HG02852 (cell line): ENCODE measurements at regions not wholly inside any gene's neighbourhood (a gene's known extent, or its start where the extent isn't known, plus 50 kb on each side); places are given as distances from the start of the nearest gene placed in this dataset.

Experiments used
- ATAC-seq: cut with Tn5 transposase; IDR thresholded peaks from one replicate; pipeline ENCODE4 v1.9.1; 2021; ENCODE audit warnings: mild to moderate bottlenecking, moderate library complexity; ENCODE audit not compliant: unreplicated experiment

DNA sequence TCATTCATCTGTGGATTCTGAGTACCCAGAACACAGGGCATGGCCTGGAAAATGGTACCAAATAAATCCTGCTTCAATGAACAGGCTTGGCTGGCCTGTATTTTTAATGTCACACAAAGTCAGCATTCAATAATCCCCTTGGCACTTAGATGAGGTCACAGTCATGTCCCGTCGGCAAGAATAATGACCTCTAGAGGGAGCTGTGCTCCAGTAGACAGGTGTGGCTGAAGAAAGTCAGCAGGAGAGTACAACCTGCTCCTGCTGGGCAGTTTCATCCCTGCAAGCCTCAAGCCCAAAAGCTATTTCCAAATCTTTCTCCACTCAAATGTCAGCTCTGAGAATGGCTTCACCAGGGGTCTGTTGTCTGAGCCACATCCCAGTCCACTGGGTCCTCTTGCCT, 404.0 kb upstream of the F9 start:
- peak; percentile 79 for ATAC-seq

DNA sequence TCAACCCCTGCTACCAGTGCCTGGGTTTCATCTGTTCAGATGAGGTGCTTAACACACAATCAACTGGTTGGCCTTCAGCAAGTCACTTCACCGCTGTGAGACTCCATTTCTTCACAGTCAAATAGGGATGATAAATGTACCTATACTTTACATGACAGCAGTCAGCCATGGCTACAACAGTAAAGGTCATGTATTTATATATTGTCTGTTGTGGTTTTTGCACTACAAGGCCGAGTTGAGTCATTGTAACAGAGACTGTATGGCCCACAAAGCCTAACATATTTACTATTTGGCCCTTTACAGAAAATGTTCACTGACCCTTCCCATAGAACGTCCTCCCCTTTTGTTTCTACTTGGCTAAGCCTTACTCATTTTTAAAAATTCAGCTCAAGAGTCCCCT, 404.6 kb upstream of the F9 start:
- no peak for ATAC-seq

GRCh38 chrX:139121616-139122286, 408.8 kb upstream of the F9 start:
- ATAC-seq = no peak

GRCh38 chrX:139120760-139121159, 409.2 kb upstream of the FGF13 start:
- ATAC-seq = no peak

- ATAC-seq = no peak
Observed at GRCh38 chrX:139113708-139114107, 402.2 kb upstream of the FGF13 start.

DNA sequence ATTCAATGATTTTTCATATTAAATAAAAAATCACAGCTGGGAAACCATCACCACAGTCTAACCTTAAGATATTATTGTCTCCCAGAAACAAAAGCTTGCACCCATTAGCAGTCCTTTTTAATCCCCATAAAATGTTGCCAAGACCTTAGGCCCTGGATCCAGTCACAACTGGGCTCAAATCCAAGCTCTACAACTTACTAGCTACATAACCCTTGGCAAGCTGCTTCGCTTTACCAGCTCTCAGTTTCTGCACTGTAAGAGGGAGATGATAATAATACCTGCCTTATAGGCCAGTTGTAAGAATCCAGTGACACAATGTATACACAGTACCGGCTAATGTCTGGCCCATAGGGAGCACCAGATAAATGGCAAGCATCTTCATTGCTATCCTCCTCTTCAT, 400.9 kb upstream of the FGF13 start:
- ATAC-seq = no peak

DNA sequence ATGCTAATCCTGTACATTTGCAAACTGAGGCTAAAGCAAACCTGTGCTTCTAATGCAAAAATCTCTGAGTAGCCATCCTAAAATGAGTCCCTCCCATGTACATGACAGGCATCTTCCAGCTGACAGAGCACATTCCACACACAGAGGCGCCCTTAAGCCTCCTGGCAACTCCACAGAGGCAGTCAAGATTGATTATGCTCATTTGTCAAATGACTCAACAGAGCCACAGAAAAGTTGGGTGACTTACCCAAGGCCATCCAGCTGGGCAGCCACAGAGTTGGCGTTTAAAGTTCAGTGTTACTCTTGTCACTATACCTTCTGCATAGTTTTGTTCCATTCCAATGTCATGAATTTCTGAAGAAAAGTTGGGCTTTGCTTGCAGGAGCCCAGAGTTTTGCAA, 394.6 kb upstream of the FGF13 start:
- ATAC-seq = no peak

- no peak for ATAC-seq
Observed at GRCh38 chrX:139094671-139095592, 383.4 kb upstream of the FGF13 start.

DNA sequence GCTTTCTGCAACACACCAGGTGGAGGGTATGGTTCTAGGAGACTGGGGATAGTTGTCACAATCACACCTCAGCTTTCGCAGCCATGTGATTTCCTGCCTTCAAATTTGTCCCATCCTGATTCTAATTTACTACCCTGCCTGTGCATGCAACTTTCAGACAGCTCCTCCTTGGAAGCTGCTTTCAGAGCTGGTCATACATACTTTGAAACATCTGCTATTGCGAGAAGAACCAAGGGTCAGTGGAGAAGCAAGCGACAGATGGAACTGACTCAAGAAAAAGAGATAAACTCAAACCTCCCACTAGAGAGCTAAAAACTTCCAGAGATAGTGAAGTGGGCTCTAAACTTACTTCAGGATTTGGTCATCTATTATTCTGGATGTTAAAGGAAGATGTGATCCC, 381.7 kb upstream of the FGF13 start:
- no peak for ATAC-seq

DNA sequence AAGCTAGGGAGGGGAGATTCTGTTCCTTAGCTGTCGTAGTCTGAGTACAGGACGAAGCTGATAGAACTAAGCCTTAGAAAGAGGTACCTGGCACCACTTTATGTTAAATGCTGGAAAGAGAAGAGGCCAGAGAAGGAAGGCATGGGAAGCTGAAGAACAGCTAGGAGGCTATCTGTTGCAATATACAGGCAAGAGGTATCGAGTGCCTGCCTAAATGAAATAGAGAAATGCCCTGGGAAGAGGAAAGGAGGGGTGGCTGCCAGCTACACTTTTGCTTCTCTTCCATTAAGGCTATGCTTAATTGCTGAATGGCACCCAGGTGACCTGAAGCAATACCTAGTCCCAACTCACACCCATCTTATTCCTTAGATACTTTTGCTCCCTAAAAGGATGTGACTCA, 380.4 kb upstream of the FGF13 start:
- no peak for ATAC-seq

DNA sequence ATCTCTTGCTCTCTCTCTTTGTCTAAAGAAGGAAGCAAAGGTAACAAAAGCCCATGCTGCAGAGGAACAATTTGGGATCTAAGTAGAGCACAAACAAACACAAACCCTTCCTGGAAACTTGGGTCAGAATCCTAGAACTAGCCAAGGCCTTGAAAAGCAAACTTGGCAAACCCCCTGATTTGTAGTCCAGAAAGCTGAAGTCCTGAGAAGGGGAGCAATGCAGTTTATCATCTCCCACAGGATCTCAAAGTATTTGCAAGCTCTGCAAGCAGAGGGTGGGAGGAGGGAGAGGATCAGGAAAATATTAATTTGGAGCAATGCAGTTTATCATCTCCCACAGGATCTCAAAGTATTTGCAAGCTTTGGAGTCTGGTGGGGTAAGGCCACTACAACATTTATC, 379.5 kb upstream of the FGF13 start:
- ATAC-seq = no peak

DNA sequence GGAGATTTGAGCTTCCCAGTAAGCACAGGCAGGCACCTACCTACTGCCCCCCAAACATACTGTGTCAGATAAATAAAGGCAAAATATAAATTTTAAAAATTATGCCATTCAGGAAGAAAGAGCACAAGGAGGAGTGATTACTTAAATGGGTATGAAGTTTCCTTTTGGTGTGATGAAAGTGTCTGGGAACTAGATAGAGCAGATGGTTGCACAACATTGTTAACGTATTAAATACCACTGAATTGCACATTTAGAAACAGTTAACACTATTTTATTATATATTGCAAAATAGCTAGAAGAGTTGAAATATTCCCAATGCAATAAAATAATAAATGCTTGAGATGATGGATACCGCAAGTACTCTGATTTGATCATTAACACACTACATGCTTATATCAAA, 374.7 kb upstream of the FGF13 start:
- ATAC-seq = no peak

GRCh38 chrX:139085404-139085803, 373.9 kb upstream of the FGF13 start:
- ATAC-seq = no peak

DNA sequence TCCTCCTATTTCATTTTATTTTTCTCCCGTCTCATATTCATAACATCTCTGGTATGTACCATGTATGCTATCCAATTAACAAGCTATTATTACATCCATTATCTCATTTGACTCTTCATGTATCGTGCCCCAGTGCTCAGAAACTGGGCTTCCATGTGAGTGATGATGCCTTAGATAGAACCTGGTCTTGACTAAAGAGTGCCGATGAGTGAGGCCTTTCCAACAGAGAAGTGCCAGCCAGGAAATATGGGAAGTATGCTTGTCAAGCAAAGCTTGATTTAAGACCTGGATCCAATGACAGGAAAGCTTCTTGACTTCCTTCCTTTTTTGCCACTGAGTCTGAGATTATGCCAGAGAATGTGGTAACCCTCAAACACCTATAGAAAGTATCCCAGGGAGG, 371.7 kb upstream of the FGF13 start:
- no peak for ATAC-seq

DNA sequence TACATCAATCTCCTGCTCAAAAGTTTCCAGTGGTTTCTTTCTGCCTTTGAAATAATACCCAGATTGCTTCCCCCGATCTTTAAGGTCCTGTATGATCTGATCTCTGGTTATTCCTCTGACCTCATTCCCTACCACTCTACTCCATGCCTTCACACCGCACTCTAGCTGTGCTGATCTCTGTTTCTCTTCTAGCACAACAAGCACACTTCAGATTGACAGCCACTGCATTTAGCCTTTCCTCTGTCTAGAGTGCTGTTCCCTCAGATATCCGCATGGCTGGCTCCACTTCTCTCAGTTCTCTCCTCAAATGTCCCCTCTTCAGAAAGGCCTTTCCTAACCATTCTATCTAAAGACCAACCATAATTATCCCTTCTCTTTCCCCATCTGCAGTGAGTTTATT, 370.4 kb upstream of the FGF13 start:
- no peak for ATAC-seq

DNA sequence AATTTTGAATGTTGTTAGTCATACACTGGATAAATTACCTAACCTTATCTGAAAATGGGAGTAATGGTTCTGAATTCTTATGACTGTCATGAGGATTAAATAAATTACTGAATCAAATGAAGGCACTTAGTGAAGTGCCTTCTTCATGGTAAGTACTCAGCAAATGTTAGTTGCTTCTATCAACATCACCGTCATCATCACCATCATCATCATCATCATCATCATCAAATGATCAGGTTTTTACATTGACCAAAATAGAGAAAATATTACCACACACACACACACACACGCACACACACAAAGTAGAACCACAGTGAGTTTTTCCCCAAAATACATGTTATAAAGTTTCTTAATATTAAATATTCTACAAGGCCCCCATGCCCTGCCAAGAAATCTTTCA, 368.3 kb upstream of the FGF13 start:
- no peak for ATAC-seq

- ATAC-seq = no peak
Observed at GRCh38 chrX:139078761-139079280, 367.3 kb upstream of the FGF13 start.

DNA sequence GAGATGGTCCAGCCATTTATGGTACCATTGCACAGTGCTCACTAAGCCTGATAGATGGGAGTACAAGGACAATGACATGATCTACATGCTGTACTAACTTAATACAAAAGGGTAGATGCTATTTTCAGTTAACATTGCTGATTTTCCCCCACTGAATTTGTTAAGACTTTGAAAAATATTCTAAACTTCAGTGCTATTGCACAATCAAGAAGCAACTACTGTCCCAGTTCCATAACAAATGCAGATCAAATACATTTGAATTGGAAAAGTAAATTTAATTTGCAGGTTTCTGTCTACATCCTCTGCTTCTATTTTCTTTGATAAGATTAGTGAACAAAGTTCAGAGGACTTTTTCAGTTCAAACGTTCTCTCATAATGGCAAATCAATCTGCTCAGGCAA, 366.8 kb upstream of the FGF13 start:
- no peak for ATAC-seq

- no peak for ATAC-seq
Observed at GRCh38 chrX:139077281-139078250, 366.0 kb upstream of the FGF13 start.

DNA sequence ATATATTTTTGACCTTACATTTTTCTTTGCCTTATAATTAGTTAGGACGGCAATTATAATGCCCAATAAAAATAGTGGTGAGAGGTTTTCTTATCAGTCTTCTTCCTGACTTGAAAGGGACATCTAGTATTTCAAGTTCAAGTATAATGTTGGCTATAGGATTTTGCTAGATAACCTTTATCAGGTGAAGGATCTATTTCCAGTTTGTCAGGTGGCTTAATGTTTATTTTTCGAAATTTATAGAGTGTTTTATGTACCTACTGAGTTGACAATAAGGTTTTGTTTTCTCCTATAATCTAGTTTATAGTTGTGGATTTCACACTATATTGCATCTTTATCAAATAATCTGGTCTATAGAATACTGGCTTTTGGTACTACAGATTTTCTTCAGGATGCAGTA, 351.8 kb upstream of the FGF13 start:
- no peak for ATAC-seq
